HG02588 (cell line): ENCODE measurements at regions not wholly inside any gene's neighbourhood (a gene's known extent, or its start where the extent isn't known, plus 50 kb on each side); places are given as distances from the start of the nearest gene placed in this dataset.
"Not testable (repeated sequence)": the region's sequence is repeated elsewhere in the genome, so short reads cannot be mapped to it uniquely, and the experiment has no call there.

Experiments
- ATAC-seq: cut with Tn5 transposase; IDR thresholded peaks from one replicate; pipeline ENCODE4 v1.9.1; 2021; ENCODE audit warnings: mild to moderate bottlenecking, moderate library complexity; ENCODE audit not compliant: unreplicated experiment

DNA sequence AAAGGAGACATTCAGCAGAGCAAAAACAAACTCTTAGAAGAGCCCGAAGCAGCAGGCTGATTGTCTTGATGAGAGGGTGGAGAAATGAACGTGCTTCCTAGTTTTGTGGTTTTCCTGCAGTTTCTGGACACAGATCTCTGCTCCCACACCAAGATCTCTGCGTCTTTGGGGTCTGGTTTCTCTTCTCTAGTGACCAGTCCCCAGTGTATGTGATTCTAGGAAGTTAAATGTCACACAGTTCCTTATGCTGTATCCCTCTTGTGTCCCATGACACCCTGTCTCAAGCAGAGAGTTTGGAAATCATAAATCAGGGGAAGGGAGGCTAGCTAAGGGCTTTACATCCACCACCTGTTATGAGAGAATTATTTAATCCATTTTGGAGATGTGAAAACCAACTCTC, 55.4 kb upstream of the KLF14 start:
- no peak for ATAC-seq

DNA sequence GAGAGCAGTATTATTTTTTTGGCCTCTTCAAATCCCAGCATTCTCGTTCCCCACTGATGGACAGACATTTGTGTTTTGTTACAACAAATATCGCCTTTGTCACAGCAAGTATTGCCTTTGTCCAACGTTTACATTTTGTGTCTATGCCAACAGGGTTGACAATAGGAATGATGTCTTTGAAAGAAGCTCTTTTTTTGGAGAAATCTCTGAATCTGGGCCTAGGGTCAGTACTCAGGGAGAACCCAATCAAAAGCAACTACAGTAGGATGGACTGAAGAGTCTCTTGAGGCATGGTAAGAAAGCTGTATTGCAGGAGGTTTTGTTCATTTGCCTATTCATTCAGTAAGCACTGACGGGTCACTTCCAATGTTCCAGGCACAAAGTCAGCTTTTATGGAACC, 57.7 kb upstream of the KLF14 start:
- no peak for ATAC-seq

DNA sequence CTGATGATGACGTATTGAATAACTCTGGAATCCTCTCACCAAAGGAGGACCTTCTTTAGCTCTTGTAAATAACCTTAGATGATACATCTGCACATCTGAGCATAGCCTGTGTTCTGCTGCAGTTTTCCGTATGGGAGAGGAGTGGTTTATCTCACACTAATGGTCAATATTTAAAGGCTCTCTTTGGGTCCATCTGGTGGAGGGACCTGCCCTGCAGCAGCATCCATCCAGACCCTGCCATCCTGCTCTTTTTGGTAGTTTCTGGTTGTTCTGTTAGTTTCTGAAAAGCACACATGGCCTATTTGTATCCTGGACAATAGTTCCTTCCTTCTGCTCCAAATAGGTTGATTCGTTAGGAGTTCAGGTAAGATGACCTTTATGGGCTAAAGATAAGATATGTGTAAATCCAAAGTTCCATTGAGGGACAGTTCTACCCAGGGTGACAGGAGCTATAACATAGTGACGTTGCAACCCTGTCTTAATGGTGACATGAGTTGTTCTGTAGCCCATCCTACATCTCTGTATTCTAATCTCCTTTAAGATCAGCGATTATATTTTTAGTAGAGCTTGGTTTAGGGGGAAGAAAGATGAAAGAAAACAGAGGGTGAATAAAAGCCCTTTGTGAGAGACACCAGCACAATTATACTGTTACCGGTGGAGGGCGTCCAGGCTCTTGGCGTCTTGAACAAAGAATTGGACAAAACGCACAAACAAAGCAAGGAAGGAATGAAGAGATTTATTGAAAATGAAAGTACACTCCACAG, 60.0 kb upstream of the KLF14 start:
- ATAC-seq, result no peak

DNA sequence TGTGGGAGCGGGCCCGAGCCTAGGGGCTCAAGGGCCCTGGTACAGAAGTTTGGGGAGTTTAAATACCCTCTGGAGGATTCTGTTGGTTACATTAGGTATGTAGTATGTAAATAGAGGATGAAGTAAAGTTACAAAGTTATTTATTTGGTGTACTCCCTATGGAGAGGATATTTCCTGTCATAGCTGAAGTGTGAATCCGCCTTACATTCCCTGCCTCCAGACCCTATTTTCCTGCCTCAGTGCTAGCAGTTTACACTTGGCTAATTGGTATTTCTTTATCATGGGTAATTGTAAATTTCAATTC, 60.6 kb upstream of the KLF14 start:
- ATAC-seq, result no peak

DNA sequence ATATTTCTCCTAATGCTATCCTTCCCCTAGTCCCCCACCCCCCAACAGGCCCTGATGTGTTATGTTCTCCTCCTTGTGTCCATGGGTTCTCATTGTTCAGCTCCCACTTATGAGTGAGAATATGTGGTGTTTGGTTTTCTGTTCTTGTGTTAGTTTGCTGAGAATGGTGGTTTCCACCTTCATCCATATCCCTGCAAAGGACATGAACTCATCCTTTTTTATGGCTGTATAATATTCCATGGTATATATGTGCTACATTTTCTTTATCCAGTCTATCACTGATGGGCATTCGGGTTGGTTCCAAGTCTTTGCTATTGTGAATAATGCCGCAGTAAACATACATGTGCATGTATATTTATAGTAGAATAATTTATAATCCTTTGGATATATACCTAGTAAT, 62.4 kb upstream of the KLF14 start:
- not testable (repeated sequence) for ATAC-seq

DNA sequence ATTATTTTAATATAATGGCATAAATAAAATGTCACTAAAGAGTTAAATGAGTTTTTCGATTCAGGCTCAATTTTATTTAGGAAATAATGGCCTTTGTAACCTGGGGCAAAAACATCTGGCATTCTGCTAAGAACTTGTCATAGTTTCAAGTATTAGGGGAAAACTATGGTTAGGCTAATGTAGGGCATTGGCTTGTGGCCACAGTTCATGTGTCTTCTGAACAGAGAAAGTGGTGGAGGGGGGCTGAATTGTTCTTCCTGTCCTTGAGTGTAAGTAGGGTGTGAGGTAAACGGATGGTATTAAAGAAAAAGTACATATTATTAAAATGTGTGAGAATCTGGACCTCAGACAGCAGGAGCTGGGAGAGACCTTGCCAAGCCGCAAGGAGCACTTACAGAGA, 69.1 kb upstream of the KLF14 start:
- ATAC-seq, result no peak

DNA sequence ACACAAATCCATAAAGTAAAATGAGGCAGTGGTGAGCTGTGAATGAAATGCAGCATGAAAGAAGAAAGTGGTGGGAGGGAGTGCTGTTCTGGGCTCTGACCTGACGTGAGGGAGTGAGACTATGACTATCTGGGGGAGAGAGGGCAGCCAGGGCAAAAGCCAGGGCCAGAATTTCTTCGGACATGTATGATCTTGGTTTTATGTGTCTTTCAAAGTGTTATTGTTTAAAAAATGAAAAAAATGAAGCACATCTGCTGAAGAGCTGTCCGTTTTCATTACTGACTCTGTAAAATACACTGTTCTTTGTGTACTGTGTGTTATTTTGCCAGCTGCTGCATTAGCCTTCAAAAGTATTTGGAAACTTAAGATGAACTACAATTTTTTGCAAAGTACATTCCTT, 70.2 kb upstream of the KLF14 start:
- ATAC-seq, result no peak

DNA sequence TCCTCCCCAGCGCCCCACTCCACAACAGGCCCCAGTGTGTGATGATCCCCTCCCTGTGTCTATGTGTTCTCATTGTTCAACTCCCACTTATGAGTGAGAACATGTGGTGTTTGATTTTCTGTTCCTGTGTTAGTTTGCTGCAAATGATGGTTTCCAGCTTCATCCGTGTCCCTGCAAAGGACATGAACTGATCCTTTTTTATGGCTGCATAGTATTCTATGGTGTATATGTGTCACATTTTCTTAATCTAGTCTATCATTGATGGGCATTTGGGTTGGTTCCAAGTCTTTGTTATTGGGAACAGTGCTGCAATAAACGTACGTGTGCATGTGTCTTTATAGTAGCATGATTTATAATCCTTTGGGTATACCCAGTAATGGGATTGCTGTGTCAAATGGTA, 78.8 kb upstream of the KLF14 start:
- not testable (repeated sequence) for ATAC-seq

DNA sequence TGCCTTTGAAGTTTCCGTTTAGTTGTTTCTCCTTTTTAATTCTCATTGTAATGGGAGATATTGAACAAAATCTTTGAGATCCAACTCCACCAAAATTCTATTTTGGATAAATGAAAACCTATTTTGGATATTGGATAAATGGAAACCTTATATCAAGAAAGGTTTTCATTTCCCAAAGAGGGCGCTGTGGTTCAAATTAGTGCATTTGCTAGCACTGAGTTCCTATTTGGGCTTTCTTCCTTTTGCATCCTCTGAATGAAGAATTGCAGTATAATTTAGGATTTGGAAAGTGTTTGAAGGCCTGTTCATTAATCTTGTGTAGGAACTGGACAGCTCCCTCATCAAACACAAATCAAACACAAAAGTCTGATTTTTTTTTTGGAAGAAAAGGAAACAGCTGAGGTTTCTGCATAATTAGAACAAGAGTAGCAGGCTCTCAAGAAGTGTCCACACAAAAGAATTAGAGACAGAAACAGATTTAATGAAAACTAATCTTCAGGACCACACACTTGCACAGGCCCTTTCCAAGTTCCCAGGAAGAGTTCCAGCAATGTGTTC, 80.8 kb upstream of the KLF14 start:
- no peak for ATAC-seq

DNA sequence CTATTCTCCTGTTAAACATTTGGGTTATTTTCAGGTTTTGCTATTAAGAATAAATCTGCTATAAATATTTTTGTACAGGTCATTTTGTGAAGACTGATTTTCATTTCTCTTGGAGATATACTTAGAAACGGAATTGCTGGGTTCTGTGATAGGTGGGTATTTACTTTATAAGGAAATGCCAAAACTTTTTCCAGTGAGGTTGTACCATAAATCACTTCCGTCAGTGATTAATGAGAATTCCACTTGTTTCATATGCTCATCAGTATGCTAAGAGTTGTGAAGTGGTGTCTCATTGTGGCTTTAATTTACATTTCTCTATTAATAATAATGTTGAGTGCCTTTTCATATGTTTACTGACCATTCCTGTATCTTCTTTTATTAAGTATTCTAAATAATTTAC, 84.0 kb upstream of the KLF14 start:
- no peak for ATAC-seq

DNA sequence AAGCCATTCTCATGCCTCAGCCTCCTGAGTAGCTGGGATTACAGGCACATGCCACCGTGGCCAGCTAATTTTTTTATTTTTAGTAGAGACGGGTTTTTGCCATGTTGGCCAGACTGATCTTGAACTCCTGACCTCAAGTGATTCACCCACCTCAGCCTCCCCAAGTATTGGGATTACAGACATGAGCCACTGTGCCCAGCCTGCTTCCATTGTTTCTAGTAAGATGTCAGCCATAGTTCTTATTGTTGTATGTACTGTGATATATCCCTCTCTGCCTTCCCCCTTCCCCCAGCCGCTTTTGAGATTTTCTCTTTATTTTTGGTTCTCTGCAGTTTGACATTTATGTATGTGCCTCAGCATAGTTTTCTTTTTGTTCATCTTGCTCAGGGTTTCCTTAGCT, 87.9 kb upstream of the KLF14 start:
- no peak for ATAC-seq

DNA sequence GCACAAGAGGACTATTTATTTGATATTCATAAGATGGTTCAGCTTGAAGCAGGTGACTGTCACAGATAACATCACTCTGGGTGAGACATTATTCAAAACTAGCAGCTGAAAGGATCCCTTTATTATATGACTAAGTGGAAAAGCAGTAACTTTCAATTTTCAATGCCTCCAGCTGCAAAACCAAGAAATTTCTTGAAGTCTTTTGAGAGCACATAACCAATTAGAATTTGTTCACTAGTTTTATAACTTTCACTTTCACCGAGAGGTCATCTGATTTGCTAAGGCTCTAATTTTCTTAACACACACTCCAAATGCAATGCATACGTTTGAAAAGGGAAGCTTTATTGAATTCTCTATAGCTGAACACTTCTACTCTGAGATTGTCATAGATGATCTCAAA, 88.6 kb upstream of the KLF14 start:
- ATAC-seq, result no peak

DNA sequence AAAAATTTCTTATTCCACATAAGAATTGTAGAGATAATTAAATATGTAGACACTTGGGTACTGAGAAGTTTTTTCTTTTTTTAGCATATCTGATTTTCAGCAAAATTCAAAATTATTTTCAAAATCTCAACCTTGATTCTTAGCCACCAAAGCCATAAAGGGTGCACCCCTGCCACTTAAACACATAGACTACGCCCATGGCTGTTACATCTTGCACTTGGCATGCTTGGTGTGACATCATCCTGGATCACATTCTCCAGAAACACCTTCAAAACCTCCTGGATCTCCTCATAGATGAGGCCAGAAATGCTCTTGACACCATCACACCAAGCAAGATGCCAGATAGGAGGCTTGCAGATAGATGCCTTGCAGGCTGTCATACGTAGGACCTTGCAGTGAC, 89.1 kb upstream of the KLF14 start:
- no peak for ATAC-seq

DNA sequence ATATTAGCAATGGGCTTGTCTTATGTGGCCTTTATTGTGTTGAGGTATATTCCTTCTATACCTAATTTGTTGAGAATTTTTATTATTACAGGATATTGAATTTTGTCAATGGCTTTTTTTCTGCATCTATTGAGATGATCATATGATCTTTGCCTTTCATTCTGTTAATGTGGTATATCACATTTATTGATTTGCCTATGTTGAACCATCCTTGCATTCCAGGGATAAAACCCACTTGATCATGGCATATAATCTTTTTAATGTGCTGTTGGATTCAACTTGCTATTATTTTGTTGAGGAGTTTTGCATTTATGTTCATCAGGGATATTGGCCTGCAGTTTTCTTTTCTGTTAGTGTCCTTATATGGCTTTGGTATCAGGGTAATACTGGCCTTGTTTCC, 91.8 kb upstream of the KLF14 start:
- no peak for ATAC-seq

DNA sequence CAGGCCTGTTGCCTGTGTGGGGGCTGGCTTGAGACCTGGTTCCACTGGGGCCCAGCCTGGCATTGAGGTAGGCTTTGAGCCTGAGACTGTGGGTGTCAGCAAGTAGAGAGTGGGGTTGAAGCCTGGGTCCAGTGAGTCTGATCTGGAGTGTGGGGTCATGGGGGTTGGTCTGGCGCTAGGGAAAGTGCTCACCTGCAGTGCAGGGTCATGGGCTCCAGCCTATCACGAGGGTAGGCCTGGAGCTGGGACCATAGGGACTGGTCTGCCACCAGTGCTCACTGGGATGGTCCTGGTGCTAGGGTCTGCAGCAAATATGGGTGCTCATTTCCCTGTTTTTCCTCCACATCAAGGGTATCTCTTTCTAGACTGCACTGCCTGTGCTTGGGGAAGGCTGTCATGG, 95.4 kb upstream of the KLF14 start:
- no peak for ATAC-seq

DNA sequence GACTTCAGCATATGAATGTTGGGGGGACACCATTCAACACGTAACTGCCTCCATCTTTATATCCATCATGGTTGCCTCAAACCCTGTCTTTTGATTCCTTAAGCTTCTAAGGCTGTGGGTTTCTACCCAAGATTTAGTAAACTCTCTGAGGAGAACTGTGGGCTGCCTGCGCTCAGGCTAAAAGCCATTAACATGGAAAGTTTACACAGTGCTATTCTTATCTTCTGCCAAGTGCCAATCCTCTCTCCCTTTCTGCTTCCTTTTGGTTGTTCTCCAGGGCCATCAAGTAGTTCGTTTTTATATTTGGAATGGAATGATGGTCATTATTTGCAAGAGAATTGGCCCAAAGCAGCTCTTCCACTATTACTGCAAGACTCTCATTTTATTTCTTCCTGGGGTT, 97.3 kb upstream of the KLF14 start:
- no peak for ATAC-seq

DNA sequence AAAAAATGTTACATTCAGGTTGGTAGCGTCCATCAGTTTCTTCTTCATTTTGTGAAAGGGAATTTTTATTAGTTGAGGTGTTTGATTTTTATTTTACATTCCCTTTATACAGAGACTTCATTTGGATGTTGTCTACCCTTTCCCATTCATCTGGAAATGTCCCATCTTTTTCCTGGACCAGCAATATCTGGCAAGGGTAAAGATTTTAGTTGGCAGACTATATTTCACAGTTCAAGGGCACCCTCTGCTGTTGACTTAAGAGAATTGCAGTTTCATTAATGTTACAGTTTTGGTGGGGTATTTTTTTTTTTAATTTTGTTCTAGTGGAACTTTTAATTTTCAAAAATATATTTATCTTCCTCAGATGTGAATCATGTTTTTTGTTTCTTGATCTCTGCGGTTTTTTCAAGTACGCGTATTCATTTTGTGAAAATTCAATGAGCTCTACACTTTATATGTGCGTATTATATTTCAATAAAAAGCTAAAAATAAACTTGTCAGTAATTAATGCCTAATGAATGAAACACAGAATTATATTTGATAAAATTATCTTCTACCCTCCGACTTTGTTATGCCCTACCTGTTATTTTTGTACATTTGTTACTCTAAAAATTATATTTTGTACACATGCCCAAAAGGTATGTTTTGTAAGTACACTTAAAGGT, 97.9 kb upstream of the KLF14 start:
- no peak for ATAC-seq

DNA sequence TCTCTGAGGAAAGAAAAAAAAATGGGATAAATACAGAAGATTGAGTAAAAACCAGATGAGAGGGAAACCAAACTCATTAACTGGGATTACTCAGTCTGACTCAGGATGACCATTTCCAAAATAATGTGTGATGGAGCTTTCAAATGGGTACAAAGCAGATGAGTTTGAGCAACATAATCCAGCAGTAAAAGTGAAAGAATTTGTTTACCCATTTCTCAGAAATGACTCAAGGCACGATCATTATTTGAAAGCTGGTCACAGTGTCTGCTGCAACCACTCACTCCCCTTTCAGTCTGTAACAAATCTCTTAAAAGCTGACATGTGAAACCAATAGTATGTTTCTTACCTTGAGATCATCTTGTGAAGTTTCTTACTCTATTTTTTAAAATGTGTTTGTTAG, 104.7 kb upstream of the KLF14 start:
- no peak for ATAC-seq

DNA sequence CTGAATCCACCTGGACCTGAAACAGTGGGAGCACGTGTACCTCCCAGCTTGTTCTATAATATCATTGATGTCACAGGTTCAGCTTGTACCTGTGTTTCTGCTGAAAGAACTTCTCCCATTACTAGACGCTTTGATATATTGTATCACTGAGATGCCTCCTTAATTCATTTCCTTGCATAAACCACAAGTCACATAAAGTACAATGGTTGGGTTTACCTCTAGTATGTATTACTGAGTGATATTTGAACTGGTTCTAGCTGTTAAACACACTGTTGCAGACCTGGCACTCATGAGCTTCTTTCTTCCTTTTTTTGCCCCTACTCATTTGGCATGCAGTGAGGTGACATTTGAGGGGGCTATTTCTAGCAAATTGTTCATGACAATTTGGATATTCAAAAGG, 106.6 kb upstream of the KLF14 start:
- ATAC-seq, result no peak

DNA sequence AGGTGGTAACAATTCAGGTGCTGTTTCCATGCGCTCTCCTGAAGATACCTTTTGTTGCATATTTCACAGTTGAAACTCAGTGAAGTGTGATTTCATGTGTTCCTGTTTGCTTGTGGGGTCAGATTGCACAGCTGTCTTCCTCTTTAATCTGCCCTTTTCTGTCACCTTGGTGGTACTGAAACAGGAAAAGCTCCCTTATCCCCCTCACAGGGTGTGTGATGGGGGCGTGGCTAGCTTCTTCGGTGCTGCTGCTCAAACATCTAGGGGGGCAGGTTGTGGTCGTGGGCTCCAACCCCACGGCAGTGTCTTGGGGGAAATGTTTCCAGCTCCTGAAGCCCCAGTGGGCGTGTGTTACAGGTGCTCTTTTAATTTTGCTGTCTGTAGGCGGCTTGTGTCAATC, 107.4 kb upstream of the KLF14 start:
- no peak for ATAC-seq

DNA sequence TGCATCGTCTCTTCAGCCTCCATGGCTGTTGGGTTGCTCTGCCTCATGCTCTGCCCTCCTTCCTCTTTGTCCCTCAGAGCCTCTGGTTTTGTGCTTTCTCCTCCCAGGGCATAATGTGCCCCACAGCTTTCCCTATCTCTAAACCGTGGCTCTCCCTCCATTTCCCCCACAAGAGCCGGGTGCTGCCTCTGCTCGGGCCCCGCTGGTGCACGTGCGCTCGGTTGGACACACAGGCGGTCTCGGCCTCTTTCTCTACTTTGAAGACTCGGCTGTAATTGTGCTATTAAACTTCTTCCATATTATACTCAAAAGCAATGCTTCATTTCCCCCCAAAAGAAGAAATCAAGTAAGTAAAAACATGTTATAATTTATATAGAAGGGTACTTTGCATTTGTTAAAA, 109.7 kb upstream of the KLF14 start:
- no peak for ATAC-seq

DNA sequence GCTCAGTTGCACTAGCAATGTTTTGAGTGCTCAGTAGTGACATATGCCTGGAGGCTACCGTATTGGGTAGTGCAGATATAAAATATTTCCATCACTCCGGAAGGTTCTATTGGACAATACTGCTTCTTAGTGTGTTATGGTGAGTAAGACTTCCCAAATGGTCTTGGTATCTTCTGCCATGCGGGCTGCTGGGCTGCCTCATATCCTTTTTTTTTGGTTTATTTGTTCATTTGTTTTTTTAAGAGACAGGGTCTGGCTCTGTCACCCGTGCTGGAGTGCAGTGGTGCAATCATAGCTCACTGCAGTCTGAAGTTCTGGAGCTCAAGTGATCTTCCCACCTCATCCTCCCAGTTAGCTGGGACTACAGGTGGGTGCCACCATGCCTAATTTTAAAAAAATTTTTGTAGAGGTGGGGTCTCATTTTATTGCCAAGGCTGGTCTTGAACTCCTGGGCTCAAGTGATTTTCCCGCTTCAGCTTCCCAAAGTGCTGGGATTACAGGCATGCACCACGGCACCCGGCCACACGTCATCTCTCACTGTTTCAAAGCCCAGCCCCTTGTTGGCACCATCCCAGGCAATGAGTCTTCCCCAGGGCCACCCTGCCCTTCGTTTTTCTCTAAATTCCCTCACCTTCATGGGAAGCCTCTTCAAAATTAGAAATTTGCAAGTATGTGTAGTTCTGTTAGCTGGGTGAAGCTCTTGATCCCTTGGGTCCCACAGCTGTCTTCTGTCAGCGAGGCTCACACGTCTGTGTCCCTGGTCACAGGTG, 111.0 kb upstream of the KLF14 start:
- ATAC-seq, result no peak
